ENCODE measurements at regions not wholly inside any gene's neighbourhood (a gene's known extent, or its start where the extent isn't known, plus 50 kb on each side); places are given as distances from the start of the nearest gene placed in this dataset.

DNA sequence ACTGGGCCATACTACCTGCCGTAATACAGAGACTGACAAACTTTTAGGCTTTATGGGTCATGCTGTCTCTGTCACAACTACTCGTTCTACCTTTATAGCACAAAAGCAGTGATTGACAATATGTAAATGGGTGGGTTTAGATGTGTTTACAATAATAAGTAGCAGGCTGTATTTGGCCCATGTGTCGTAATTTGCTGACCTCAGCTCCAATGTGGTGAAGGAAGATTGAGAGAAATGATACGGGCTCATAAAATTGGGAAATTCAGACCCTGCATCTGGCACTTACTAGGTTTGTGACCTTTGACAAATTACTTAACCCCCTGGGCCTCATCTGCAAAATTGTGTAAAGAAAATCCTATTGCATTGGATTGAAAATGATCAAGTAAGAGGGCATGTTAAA is 150.8 kb upstream of the NPSR1 start:
- TF ChIP-seq, protein P1, sequence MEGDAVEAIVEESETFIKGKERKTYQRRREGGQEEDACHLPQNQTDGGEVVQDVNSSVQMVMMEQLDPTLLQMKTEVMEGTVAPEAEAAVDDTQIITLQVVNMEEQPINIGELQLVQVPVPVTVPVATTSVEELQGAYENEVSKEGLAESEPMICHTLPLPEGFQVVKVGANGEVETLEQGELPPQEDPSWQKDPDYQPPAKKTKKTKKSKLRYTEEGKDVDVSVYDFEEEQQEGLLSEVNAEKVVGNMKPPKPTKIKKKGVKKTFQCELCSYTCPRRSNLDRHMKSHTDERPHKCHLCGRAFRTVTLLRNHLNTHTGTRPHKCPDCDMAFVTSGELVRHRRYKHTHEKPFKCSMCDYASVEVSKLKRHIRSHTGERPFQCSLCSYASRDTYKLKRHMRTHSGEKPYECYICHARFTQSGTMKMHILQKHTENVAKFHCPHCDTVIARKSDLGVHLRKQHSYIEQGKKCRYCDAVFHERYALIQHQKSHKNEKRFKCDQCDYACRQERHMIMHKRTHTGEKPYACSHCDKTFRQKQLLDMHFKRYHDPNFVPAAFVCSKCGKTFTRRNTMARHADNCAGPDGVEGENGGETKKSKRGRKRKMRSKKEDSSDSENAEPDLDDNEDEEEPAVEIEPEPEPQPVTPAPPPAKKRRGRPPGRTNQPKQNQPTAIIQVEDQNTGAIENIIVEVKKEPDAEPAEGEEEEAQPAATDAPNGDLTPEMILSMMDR (IDR thresholded peaks at IDR 0.05; ENCODE audit: insufficient read depth, missing control alignments), result no peak
- FAIRE-seq (no peak), DNase-seq (ENCODE audit: insufficient read length, low spot score) (no peak)

DNA sequence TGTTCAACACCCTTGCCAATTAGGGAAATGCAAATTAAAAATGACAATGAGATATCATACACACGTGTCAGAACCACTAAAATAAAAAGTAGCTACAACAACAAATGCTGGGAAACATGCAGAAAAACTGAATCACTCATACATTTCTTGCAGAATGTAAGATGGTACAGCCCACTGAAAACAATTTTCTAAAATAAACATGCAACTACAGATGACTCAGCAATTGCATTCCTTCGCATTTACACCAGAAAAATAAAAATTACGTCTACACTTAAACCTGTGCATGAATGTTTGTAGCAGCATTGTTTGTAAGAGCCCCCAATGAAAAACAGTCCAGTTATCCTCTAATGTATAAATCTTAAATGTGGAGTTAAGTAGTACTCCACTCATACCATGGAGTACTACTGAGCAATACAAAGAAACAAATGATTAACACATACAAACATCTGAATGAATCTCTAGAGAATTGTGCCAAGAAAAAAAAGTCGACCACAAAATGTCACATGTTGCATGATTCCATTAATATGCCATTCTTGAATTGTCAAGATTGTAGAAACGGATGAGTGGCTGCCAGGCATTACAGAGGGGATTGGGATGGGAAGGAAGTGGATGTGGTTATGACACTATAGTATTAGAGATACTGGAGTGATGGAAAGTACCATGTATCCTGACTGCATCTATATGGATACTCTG is 134.6 kb upstream of the NPSR1 start:
- TF ChIP-seq, protein P1 (IDR thresholded peaks at IDR 0.05; ENCODE audit: insufficient read depth, missing control alignments), result no peak

DNA sequence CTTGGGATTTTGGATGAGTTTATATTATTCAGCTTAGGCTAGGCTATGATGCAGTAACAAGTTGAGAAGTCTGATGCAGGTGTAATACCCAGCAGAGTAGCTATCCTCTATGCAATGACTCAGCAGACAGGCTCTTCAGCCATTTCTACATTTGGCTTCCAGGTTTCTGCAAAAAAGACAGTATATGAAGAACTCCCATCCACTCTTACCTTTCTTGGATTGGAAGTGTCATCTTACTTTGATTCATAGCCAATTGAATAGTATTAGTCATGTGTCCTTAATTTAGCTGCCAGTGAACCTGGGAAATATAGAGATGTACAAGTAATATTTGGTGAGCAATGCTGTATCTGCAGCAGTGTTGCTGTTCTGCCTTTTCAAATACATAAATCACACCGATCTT is 127.8 kb upstream of the NPSR1 start:
- TF ChIP-seq, protein P1 (IDR thresholded peaks at IDR 0.05; ENCODE audit: insufficient read depth, missing control alignments), result no peak
- FAIRE-seq, result no peak
- DNase-seq (ENCODE audit: insufficient read length, low spot score), result no peak

More for the DNA sequence above, 134.6 kb upstream of the NPSR1 start:
- DNase-seq (ENCODE audit: insufficient read length, low spot score) (no peak), FAIRE-seq (no peak)

DNA sequence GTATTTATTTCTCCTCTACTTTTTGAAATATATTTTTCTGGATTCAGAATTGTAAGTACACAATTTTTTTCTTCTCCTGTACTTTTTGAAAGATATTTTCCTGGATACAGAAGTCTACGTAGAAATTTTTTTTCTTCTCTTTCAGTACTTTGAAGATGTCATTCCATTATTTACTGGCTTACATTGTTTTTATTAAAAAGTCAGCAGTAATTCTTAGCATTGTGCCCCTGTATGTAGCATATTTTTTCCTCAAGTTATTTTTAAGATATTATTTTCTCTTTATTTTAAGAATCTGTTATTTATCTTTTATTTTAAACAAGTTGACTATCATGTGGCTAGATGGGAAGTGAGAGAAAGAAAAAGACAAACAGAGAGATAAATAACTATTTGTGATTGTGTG is 119.0 kb upstream of the NPSR1 start:
- TF ChIP-seq, protein P1 (IDR thresholded peaks at IDR 0.05; ENCODE audit: insufficient read depth, missing control alignments), result no peak
- DNase-seq (ENCODE audit: insufficient read length, low spot score), result no peak
- FAIRE-seq, result no peak

DNA sequence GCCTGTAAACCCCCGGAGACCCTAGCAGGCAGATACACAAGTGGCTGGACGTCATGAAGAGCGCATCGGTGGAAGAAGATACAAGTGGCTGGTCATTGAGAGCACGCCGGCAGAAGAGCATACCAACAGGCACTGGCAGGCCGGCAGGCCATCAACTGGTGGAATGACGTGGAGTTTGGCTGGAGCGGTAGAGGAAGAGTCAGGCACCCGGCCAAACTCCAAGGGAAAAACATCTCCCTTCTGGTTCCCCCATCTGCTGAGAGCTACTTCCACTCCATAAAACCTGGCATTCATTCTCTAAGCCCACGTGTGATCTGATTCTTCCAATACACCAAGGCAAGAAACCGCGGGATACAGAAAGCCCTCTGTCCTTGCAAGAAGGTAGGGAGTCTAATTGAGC is 113.4 kb upstream of the NPSR1 start:
- FAIRE-seq (no peak), DNase-seq (ENCODE audit: insufficient read length, low spot score) (no peak)
- TF ChIP-seq, protein P1 (IDR thresholded peaks at IDR 0.05; ENCODE audit: insufficient read depth, missing control alignments), result no peak

DNA sequence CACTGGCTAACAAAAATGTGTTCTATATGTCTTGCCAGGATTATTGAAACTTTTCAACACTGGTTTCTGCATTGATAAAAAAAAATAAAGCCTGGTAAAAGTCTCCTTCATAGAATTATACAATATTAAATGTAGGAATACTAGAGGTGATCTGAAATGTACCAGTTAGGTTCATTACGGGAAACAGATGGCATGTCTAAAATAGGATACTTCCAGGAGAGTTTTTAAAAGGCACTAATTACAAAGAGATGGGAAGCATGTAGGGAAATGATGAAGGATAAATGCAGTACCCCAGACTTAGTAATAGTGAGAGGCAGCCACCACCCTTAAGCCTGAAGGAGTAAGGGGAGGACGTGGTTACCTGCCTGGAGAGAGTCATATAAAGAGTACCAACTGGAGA is 107.0 kb upstream of the NPSR1 start:
- FAIRE-seq (no peak), DNase-seq (ENCODE audit: insufficient read length, low spot score) (no peak)
- TF ChIP-seq, protein P1 (IDR thresholded peaks at IDR 0.05; ENCODE audit: insufficient read depth, missing control alignments), result no peak

DNA sequence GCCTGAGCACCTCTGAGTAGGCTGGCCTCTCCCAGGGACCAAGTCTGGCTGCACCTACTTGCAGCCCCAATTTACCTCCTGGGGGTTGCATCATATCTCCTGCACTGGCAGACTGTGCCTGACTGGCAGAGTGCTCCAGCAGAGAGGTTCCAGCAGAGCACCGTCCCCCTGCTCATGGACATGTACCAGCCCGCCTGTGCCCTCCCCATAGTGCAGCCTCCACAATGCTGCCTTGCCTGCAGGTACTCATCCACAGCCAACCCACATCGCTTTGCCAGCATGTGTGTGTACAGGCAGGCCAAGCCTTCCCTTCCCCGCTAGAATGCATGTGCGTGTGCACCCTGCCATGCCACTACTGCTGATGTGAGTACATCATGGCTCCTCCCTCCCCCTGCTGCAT is 105.5 kb upstream of the NPSR1 start:
- FAIRE-seq (no peak), DNase-seq (ENCODE audit: insufficient read length, low spot score) (no peak)
- TF ChIP-seq, protein P1 (IDR thresholded peaks at IDR 0.05; ENCODE audit: insufficient read depth, missing control alignments), result no peak

Measured in D721Med (cell line).